ENCODE measurements at regions not wholly inside any gene's neighbourhood (a gene's known extent, or its start where the extent isn't known, plus 50 kb on each side); places are given as distances from the start of the nearest gene placed in this dataset.

DNA sequence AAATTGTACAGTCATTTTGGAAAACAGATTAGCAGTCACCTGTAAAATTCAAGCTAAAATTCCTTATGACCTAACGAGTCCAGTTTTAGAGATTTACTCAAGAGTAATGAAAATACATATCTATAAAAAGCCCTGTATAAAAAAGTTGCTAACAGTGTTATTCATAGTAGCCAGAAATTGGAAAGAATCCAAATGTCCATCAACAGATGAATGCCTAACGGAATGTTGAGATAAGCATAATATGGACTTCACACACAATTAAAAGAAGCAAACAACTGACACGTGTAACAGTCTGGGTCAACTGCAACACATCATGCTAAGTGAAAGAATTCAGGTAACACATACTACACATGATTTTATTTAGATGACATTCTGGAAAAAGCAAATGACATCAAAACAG is 584.8 kb upstream of the AGA start:
- DNase-seq (ENCODE audit: low spot score in 2 of 2): no peak
- Histone ChIP-seq H3K4me1 (no peaks in the 10 kb centered on the region), H3K36me3 (no peaks in the 10 kb centered on the region), H3K9me3 (no peaks in the 10 kb centered on the region), H3K4me3 (no peak overlapping the region), H3K27me3 (no peaks in the 10 kb centered on the region), H3K27ac (no peak overlapping the region)
- 50% methylated on average over 3 of the region's 3 CpGs for WGBS
- TF ChIP-seq EP300 (IDR thresholded peaks at IDR 0.05) (no peak), POLR2A (IDR thresholded peaks at IDR 0.05) (no peak), POLR2AphosphoS5 (IDR thresholded peaks at IDR 0.05) (no peak)
- TF ChIP-seq, protein P1, sequence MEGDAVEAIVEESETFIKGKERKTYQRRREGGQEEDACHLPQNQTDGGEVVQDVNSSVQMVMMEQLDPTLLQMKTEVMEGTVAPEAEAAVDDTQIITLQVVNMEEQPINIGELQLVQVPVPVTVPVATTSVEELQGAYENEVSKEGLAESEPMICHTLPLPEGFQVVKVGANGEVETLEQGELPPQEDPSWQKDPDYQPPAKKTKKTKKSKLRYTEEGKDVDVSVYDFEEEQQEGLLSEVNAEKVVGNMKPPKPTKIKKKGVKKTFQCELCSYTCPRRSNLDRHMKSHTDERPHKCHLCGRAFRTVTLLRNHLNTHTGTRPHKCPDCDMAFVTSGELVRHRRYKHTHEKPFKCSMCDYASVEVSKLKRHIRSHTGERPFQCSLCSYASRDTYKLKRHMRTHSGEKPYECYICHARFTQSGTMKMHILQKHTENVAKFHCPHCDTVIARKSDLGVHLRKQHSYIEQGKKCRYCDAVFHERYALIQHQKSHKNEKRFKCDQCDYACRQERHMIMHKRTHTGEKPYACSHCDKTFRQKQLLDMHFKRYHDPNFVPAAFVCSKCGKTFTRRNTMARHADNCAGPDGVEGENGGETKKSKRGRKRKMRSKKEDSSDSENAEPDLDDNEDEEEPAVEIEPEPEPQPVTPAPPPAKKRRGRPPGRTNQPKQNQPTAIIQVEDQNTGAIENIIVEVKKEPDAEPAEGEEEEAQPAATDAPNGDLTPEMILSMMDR (IDR thresholded peaks at IDR 0.05): no peak

DNA sequence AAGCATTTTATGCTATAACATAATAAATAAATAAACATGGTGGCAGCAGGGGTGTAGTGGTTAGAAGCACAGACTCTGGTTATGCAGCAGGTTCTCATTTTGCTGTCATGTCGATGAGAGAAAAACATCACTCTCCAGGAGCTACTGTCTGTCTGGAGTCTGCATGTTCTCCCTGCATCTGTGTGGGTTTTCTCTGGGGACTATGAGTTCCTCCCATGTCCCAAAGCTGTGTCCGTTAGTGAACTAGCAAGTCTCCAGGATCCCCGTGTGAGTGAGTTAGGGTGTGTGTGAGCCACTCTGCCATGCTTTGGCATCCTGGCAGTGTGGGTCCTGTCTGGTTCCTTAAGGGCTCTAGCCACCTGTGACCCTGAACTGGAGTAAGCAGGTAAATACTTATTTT is 585.6 kb upstream of the AGA start:
- WGBS: 54% methylated on average over 3 of the region's 3 CpGs
- no peak for DNase-seq (ENCODE audit: low spot score in 2 of 2)
- H3K4me3 ChIP-seq: no peak overlapping the region
- no peaks in the 10 kb centered on the region for H3K36me3 ChIP-seq
- no peaks in the 10 kb centered on the region for H3K9me3 ChIP-seq
- TF ChIP-seq, protein P1 (IDR thresholded peaks at IDR 0.05): no peak
- TF ChIP-seq EP300 (IDR thresholded peaks at IDR 0.05): no peak
- no peak for TF ChIP-seq POLR2AphosphoS5 (IDR thresholded peaks at IDR 0.05)
- TF ChIP-seq POLR2A (IDR thresholded peaks at IDR 0.05): no peak
- H3K4me1 ChIP-seq: no peaks in the 10 kb centered on the region
- no peaks in the 10 kb centered on the region for H3K27me3 ChIP-seq
- H3K27ac ChIP-seq: no peak overlapping the region

GRCh38 chr4:178028481-178028880 is 586.2 kb upstream of the AGA start:
- WGBS: 86% methylated on average over 2 of the region's 2 CpGs
- H3K9me3 ChIP-seq: no peaks in the 10 kb centered on the region
- TF ChIP-seq POLR2AphosphoS5 (IDR thresholded peaks at IDR 0.05) (no peak), EP300 (IDR thresholded peaks at IDR 0.05) (no peak), POLR2A (IDR thresholded peaks at IDR 0.05) (no peak)
- TF ChIP-seq, protein P1 (IDR thresholded peaks at IDR 0.05): no peak
- H3K36me3 ChIP-seq: no peaks in the 10 kb centered on the region
- no peak overlapping the region for H3K4me3 ChIP-seq
- no peak overlapping the region for H3K27ac ChIP-seq
- no peak for DNase-seq (ENCODE audit: low spot score in 2 of 2)
- H3K27me3 ChIP-seq: no peaks in the 10 kb centered on the region
- no peaks in the 10 kb centered on the region for H3K4me1 ChIP-seq

- H3K27me3 ChIP-seq: no peaks in the 10 kb centered on the region
- no peak for DNase-seq (ENCODE audit: low spot score in 2 of 2)
- H3K4me3 ChIP-seq: no peak overlapping the region
- no peaks in the 10 kb centered on the region for H3K36me3 ChIP-seq
- no peaks in the 10 kb centered on the region for H3K4me1 ChIP-seq
- no peaks in the 10 kb centered on the region for H3K9me3 ChIP-seq
- 88% methylated on average over 15 of the region's 15 CpGs for WGBS
- H3K27ac ChIP-seq: no peak overlapping the region
- TF ChIP-seq POLR2AphosphoS5 (IDR thresholded peaks at IDR 0.05) (no peak), POLR2A (IDR thresholded peaks at IDR 0.05) (no peak), EP300 (IDR thresholded peaks at IDR 0.05) (no peak)
- TF ChIP-seq, protein P1 (IDR thresholded peaks at IDR 0.05): no peak
Measured at GRCh38 chr4:178037459-178038214, 595.4 kb upstream of the AGA start.

- no peaks in the 10 kb centered on the region for H3K36me3 ChIP-seq
- 39% methylated on average over 1 of the region's 1 CpG for WGBS
- H3K27ac ChIP-seq: no peak overlapping the region
- H3K27me3 ChIP-seq: no peaks in the 10 kb centered on the region
- no peak for DNase-seq (ENCODE audit: low spot score in 2 of 2)
- H3K4me3 ChIP-seq: no peak overlapping the region
- no peaks in the 10 kb centered on the region for H3K4me1 ChIP-seq
- H3K9me3 ChIP-seq: no peaks in the 10 kb centered on the region
- TF ChIP-seq POLR2AphosphoS5 (IDR thresholded peaks at IDR 0.05): no peak
- TF ChIP-seq, protein P1 (IDR thresholded peaks at IDR 0.05): no peak
Measured at GRCh38 chr4:178056996-178057395, 614.8 kb upstream of the AGA start.
